Thyroid gland (tissue), 4 donors: ENCODE measurements at regions not wholly inside any gene's neighbourhood (a gene's known extent, or its start where the extent isn't known, plus 50 kb on each side); places are given as distances from the start of the nearest gene placed in this dataset.
"Not testable (repeated sequence)": the region's sequence is repeated elsewhere in the genome, so short reads cannot be mapped to it uniquely, and the experiment has no call there.

Source experiments
- DNase-seq, 2 donors: peaks; one replicate each; pipeline ENCODE4 v3.0.0-alpha.2; 2019
- H3K27ac ChIP-seq, 3 donors: fragments of 200-600 bp; sonication (generic); 1 replicate in 2 of 3; 2 replicates in 1 of 3; pipeline ENCODE4 v1.5.1; 2016 to 2019; ENCODE audit warnings: mild to moderate bottlenecking in 1 of 3, moderate library complexity in 1 of 3
- H3K27me3 ChIP-seq: fragments of 200-600 bp; sonication (generic); one replicate; pipeline ENCODE4 v1.5.1; 2019
- H3K36me3 ChIP-seq, 2 donors: fragments of 200-600 bp; sonication (generic); one replicate each; pipeline ENCODE4 v1.5.1; 2016 to 2019
- H3K4me1 ChIP-seq, 2 donors: fragments of 200-600 bp; sonication (generic); one replicate each; pipeline ENCODE4 v1.5.1; 2017 to 2019
- H3K4me3 ChIP-seq, 3 donors: fragments of 200-600 bp; sonication (generic); replicated peaks in 1 of 3; 1 replicate in 2 of 3; 2 replicates in 1 of 3; pipeline ENCODE4 v1.5.1; 2016; ENCODE audit warnings: mild to moderate bottlenecking in 1 of 3
- H3K9me3 ChIP-seq: fragments of 200-600 bp; sonication (generic); one replicate; pipeline ENCODE4 v1.5.1; 2017
- CTCF ChIP-seq, 6 experiments: fragments of 200-600 bp in 3 of 6; fragments of 450-650 bp in 3 of 6; sonication (generic) in 3 of 6; IDR thresholded peaks; one replicate each; pipeline ENCODE4 v1.5.1; 2016 to 2019; ENCODE audit warnings: antibody characterized with exemption in 6 of 6, mild to moderate bottlenecking in 2 of 6, inconsistent platforms in 1 of 6, moderate library complexity in 1 of 6
- POLR2A ChIP-seq, 2 donors: fragments of 450-650 bp; IDR thresholded peaks; one replicate each; pipeline ENCODE4 v1.6.1; 2017; ENCODE audit warnings: antibody characterized with exemption in 2 of 2, mild to moderate bottlenecking in 2 of 2, moderate library complexity in 1 of 2
- WGBS, 2 donors: methylation state at CpG; one replicate each; pipeline ENCODE4 v1.1.5; 2017; 5-methylcytosine and 5-hydroxymethylcytosine counted together
- intact Hi-C: fragments of 100-400 bp; cut with DNase I; formaldehyde crosslinking; loops from one replicate; pipeline ENCODE4 v1.15.1; 2023

- H3K9me3 ChIP-seq = no peaks in the 10 kb centered on the region
- intact Hi-C loops = no loop called here
- H3K27me3 ChIP-seq = no peaks in the 10 kb centered on the region
- DNase-seq = no peak
- H3K4me1 ChIP-seq = no peaks in the 10 kb centered on the region
- 95% methylated on average over 2 of the region's 2 CpGs for WGBS, 2 donors
- no peak overlapping the region for H3K4me3 ChIP-seq
- TF ChIP-seq CTCF (IDR thresholded peaks at IDR 0.05) (no peak), POLR2A (IDR thresholded peaks at IDR 0.05) (no peak)
- no peak overlapping the region for H3K27ac ChIP-seq
- H3K36me3 ChIP-seq = no peaks in the 10 kb centered on the region
Measured at GRCh38 chr5:111834926-111835599, 78.1 kb upstream of the NREP start.

DNA sequence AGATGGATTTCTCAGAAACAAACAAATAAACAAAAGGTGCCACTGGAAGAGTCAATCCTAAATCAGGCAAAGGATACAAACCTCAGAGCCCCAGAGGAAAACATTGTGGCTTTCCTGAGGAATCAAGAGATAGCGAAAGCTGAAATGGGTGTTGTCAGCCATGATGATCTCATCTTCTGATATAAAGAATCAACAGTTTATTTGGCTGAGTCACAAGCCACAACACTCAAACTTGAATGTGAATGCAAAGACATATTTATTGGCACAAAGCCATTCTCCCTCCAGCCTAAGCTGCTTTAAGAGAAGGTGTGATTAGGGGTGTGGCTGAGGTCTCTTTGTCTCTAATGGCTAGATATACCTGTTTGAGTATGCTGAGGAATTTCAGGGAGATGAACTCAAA, 73.3 kb upstream of the NREP start:
- intact Hi-C loops = no loop called here
- no peaks in the 10 kb centered on the region for H3K36me3 ChIP-seq
- no peak for DNase-seq
- no peaks in the 10 kb centered on the region for H3K27me3 ChIP-seq
- 94 to 97% methylated on average over 1 of the region's 1 CpG for WGBS, 2 donors
- H3K9me3 ChIP-seq = no peaks in the 10 kb centered on the region
- no peaks in the 10 kb centered on the region for H3K4me1 ChIP-seq
- no peak for TF ChIP-seq POLR2A (IDR thresholded peaks at IDR 0.05)
- TF ChIP-seq CTCF (IDR thresholded peaks at IDR 0.05) = no peak
- no peak overlapping the region for H3K4me3 ChIP-seq
- no peak overlapping the region for H3K27ac ChIP-seq

DNA sequence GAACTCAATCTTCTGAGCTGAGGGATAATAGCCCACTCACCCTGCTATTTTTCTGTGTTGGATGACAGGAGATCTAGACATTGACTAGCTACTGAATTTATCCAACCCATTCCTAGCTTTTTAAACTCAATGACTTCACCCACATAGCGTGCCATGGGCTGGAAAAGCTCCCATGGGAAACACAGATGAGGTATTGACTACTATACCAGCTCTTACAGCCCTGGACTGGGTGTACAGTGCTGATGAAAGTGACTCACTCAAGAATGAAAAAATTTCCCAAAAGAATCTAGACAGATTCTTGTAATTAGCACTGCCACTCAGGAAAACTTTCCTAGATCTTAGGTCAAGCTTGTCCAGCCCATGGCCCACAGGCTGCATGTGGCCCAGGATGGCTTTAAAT, 72.7 kb upstream of the NREP start:
- H3K4me1 ChIP-seq = no peaks in the 10 kb centered on the region
- no peak overlapping the region for H3K27ac ChIP-seq
- H3K27me3 ChIP-seq = no peaks in the 10 kb centered on the region
- TF ChIP-seq POLR2A (IDR thresholded peaks at IDR 0.05) = no peak
- no peak for TF ChIP-seq CTCF (IDR thresholded peaks at IDR 0.05)
- WGBS, 2 donors = 83 to 93% methylated on average over 1 of the region's 1 CpG
- no peaks in the 10 kb centered on the region for H3K9me3 ChIP-seq
- no peak overlapping the region for H3K4me3 ChIP-seq
- DNase-seq = no peak
- no peaks in the 10 kb centered on the region for H3K36me3 ChIP-seq
- intact Hi-C loops = no loop called here

GRCh38 chr5:111826064-111826463, 69.1 kb upstream of the NREP start:
- intact Hi-C loops = no loop called here
- TF ChIP-seq CTCF (IDR thresholded peaks at IDR 0.05) = no peak
- no peak for TF ChIP-seq POLR2A (IDR thresholded peaks at IDR 0.05)
- no peak for DNase-seq
- H3K9me3 ChIP-seq = no peaks in the 10 kb centered on the region
- no peaks in the 10 kb centered on the region for H3K27me3 ChIP-seq
- H3K36me3 ChIP-seq = no peaks in the 10 kb centered on the region
- no peak overlapping the region for H3K27ac ChIP-seq
- 98 to 99% methylated on average over 6 of the region's 6 CpGs for WGBS, 2 donors
- H3K4me1 ChIP-seq = no peaks in the 10 kb centered on the region
- no peak overlapping the region for H3K4me3 ChIP-seq

DNA sequence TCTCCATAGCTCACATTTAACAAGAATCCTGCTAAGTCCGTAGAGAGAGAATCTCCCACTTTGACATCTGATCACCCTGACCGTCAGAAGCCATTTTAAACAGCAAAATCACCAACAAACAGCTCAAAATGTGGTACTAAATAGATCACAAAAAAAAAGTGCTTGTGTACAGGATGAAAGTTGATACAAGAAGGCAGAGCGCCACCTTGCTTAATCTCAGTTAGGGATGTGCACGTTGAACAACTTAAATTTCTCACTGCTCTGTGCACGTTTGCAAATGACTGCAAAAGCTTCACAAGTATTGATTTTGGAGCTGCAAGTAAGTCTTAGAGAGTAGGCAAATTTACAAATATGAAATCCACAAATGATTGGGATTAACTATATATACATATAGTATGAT, 63.1 kb upstream of the NREP start:
- H3K27me3 ChIP-seq = no peaks in the 10 kb centered on the region
- TF ChIP-seq POLR2A (IDR thresholded peaks at IDR 0.05) = no peak
- no peak for TF ChIP-seq CTCF (IDR thresholded peaks at IDR 0.05)
- no peaks in the 10 kb centered on the region for H3K9me3 ChIP-seq
- DNase-seq = no peak
- H3K27ac ChIP-seq = no peak overlapping the region
- H3K4me3 ChIP-seq = no peak overlapping the region
- H3K4me1 ChIP-seq = no peaks in the 10 kb centered on the region
- H3K36me3 ChIP-seq = no peaks in the 10 kb centered on the region
- 68 to 74% methylated on average over 5 of the region's 5 CpGs for WGBS, 2 donors
- intact Hi-C loops = no loop called here

GRCh38 chr5:111819028-111819427, 62.0 kb upstream of the NREP start:
- H3K36me3 ChIP-seq, DNase-seq, H3K4me1 ChIP-seq, intact Hi-C loops, H3K4me3 ChIP-seq, H3K27ac ChIP-seq, H3K27me3 ChIP-seq, H3K9me3 ChIP-seq: not testable (repeated sequence)
- 100% methylated on average over 1 of the region's 1 CpG for WGBS, 2 donors
